ENCODE measurements at regions not wholly inside any gene's neighbourhood (a gene's known extent, or its start where the extent isn't known, plus 50 kb on each side); places are given as distances from the start of the nearest gene placed in this dataset.

DNA sequence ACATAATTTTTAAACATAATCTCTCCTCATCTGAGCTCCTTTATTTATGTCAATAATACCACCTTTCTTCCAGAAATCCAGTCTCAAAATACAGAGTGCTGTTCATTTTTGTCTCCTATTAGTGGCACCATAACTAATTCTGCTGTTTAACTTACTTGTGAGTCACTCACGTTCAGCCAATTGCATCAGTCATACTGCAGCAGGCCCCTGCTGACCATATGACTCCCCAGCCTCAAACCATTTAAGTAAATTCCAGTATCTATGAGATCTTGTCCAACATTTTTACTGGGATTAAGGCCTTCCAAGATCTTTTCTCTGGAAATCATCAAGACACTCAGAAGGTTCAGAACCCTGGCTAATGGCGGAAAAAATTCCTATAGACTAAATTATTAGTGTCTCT is 982.2 kb upstream of the MAP3K7 start:
- Histone ChIP-seq H3K4me3 (no peak overlapping the region), H3K27ac (no peak overlapping the region)
- no peak for DNase-seq (ENCODE audit: low spot score)
- no peak for TF ChIP-seq CTCF (IDR thresholded peaks at IDR 0.05)

DNA sequence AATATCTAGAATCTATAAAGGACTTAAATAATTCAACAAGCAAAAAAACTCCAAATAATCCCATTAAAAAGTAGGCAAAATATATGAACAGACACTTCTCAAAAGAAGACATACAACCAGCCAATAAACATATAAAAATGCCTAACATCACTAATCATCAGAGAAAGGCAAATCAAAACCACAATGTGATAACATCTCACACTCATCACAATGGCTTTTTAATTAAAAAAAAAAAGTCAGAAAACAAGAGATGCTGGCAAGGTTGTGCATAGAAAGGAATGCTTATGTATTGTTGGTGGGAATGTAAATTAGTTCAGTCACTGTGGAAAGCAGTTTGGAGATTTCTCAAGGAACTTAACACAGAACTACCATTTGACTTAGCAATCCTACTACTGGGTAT is 979.6 kb upstream of the MAP3K7 start:
- Histone ChIP-seq H3K4me3 (no peak overlapping the region), H3K27ac (no peak overlapping the region)
- TF ChIP-seq CTCF (IDR thresholded peaks at IDR 0.05) = no peak
- DNase-seq (ENCODE audit: low spot score) = no peak

DNA sequence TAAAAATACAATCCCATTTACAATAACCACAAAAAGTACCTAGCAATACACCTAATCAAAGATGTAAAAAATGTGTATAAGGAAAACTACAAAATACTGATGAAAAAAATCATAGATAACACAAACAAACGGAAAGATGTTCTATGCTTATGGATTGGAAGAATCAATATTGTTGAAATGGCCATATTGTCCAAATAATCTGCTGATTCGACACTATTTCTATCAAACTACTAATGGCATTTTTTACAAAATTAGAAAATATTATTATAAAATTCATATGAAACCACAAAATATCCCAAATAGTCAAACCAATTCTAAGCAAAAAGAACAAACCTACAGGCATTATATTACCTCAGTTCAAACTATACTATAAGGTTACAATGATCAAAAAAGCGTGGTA is 978.3 kb upstream of the MAP3K7 start:
- no peak for DNase-seq (ENCODE audit: low spot score)
- TF ChIP-seq CTCF (IDR thresholded peaks at IDR 0.05) = no peak

GRCh38 chr6:91562955-91563354 is 976.1 kb upstream of the MAP3K7 start:
- no peak overlapping the region for H3K27ac ChIP-seq
- DNase-seq (ENCODE audit: low spot score) = no peak
- H3K4me3 ChIP-seq = no peak overlapping the region
- TF ChIP-seq CTCF (IDR thresholded peaks at IDR 0.05) = no peak

More for the DNA sequence above, 978.3 kb upstream of the MAP3K7 start:
- Histone ChIP-seq H3K27ac (no peak overlapping the region), H3K4me3 (no peak overlapping the region)

DNA sequence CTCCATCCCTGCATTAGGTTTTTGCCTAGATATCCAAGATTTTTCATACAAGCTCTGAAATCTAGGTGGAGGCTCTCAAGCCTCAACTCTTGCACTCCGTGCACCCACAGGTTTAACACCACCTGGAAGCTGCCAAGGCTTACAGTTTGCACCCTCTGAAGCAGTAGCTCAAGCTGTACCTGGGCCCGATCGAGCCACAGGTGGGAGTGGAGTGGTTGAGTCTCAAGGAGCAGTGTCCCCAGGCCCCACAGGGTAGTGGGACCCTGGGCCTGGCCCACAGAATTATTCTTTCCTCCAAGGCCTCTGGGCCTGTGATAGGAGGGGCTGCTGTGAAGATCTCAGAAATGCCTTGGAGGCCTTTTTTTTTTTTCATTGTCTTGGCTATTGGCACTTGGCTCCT is 973.5 kb upstream of the MAP3K7 start:
- no peak overlapping the region for H3K4me3 ChIP-seq
- TF ChIP-seq CTCF (IDR thresholded peaks at IDR 0.05) = no peak
- H3K27ac ChIP-seq = no peak overlapping the region
- DNase-seq (ENCODE audit: low spot score) = no peak

- H3K27ac ChIP-seq = no peak overlapping the region
- no peak for TF ChIP-seq CTCF (IDR thresholded peaks at IDR 0.05)
- H3K4me3 ChIP-seq = no peak overlapping the region
- no peak for DNase-seq (ENCODE audit: low spot score)
These were observed 954.0 kb upstream of the MAP3K7 start for GRCh38 chr6:91540902-91541301.

DNA sequence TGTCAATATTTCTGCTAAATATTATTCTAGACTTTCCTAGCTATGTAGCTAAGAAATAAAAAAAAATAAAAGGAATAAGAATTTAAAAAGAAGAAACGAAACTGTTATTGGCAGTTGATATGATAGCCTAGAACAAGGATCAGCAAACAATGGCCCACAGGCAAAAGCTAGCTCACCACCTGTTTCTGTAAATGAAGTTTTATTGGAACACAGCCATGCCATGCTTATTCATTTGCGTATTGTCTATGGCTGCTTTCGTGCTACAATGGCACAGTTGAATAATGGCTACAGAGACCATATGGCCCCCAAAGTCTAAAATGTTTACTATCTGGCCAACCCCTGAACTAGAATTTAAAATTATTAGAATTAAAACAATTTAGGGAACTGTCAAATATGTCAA is 952.6 kb upstream of the MAP3K7 start:
- TF ChIP-seq CTCF (IDR thresholded peaks at IDR 0.05) = no peak
- Histone ChIP-seq H3K4me3 (no peak overlapping the region), H3K27ac (no peak overlapping the region)
- no peak for DNase-seq (ENCODE audit: low spot score)
